ENCODE measurements at regions not wholly inside any gene's neighbourhood (a gene's known extent, or its start where the extent isn't known, plus 50 kb on each side); places are given as distances from the start of the nearest gene placed in this dataset.

DNA sequence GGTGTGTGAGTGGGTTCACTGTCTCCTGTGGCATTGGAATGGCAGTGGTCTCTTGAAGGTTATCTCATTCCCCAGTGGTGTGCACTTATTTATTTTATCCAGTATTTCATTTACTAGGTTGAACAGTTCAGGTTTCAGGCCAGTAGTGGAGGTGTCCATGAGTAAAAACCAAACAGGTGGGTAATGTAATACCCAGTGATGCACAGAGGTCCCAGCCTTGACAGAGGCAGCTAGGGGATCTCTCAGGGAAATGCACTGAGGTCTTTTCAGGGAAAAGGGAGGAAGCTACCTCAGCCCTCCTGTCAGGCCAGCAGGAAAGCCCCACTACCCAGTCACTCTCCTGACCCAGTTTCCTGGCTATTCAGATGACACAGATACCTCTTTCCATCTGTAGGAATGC is 403.6 kb downstream of the UTRN start:
- TF ChIP-seq CTCF (IDR thresholded peaks at IDR 0.05) (no peak), EZH2 (IDR thresholded peaks at IDR 0.05; ENCODE audit: borderline replicate concordance, insufficient read depth, low read depth, low read length, poor library complexity, severe bottlenecking) (no peak)
